Transverse colon (tissue), 4 donors: ENCODE measurements at regions not wholly inside any gene's neighbourhood (a gene's known extent, or its start where the extent isn't known, plus 50 kb on each side); places are given as distances from the start of the nearest gene placed in this dataset.

Experiments used
- DNase-seq: peaks from one replicate; pipeline ENCODE4 v3.0.0-alpha.2; 2019
- H3K27ac ChIP-seq, 4 donors: fragments of 200-600 bp; sonication (generic); 2 replicates each; pipeline ENCODE4 v1.5.1; 2016 to 2018; ENCODE audit warnings: inconsistent platforms in 4 of 4
- H3K27me3 ChIP-seq: fragments of 200-600 bp; sonication (generic); 2 replicates; pipeline ENCODE4 v1.5.1; 2017; ENCODE audit warnings: inconsistent platforms
- H3K36me3 ChIP-seq, 4 donors: fragments of 200-600 bp; sonication (generic); 2 replicates each; pipeline ENCODE4 v1.5.1; 2017 to 2019; ENCODE audit warnings: inconsistent platforms in 4 of 4
- H3K4me1 ChIP-seq, 4 donors: fragments of 200-600 bp; sonication (generic); 2 replicates each; pipeline ENCODE4 v1.5.1; 2017 to 2020; ENCODE audit warnings: inconsistent platforms in 4 of 4
- H3K4me3 ChIP-seq, 4 donors: fragments of 200-600 bp; sonication (generic); 1 replicate in 1 of 4; 2 replicates in 3 of 4; pipeline versions ENCODE4 v1.5.1 to v1.6.1; 2017 to 2019; ENCODE audit warnings: inconsistent platforms in 4 of 4
- H3K9me3 ChIP-seq, 2 donors: fragments of 200-600 bp; sonication (generic); 2 replicates each; pipeline ENCODE4 v1.5.1; 2017 to 2019; ENCODE audit warnings: inconsistent platforms in 2 of 2
- EP300 ChIP-seq: sonication (generic); formaldehyde crosslinking; IDR thresholded peaks from one replicate; pipeline ENCODE4 v1.6.1; 2017; ENCODE audit warnings: antibody characterized with exemption, low read depth
- POLR2A ChIP-seq: fragments of 450-650 bp; IDR thresholded peaks from one replicate; pipeline ENCODE4 v1.6.1; 2016; ENCODE audit warnings: antibody characterized with exemption, mild to moderate bottlenecking, moderate library complexity
- POLR2AphosphoS5 ChIP-seq, 3 donors: sonication (generic); formaldehyde crosslinking; IDR thresholded peaks; one replicate each; pipeline ENCODE4 v1.6.1; 2016; ENCODE audit warnings: antibody characterized with exemption in 3 of 3
- WGBS, 2 donors: methylation state at CpG; one replicate each; pipeline ENCODE4 v1.1.5; 2018; ENCODE audit warnings: low coverage in 1 of 2; 5-methylcytosine and 5-hydroxymethylcytosine counted together
- in situ Hi-C, 4 donors: fragments of 200-750 bp; cut with MboI; loops; one replicate each; pipeline versions ENCODE4 v1.15.0 to v1.15.1; 2017; ENCODE audit warnings: low sequenced_read_pairs in 3 of 4, low pct_ligation_motif_present in 1 of 4, low pct_unique_long_range_greater_than_20kb in 1 of 4
- intact Hi-C: fragments of 100-400 bp; cut with DNase I; formaldehyde crosslinking; loops from one replicate; pipeline ENCODE4 v1.15.1; 2023; ENCODE audit warnings: low total_unique reads
- TF ChIP-seq, protein P1 (sequence below), 5 experiments: fragments of 200-600 bp in 3 of 5; fragments of 450-650 bp in 2 of 5; sonication (generic) in 3 of 5; IDR thresholded peaks; 1 replicate in 2 of 5; 2 replicates in 3 of 5; pipeline ENCODE4 v1.5.1; 2016 to 2017; ENCODE audit warnings: antibody characterized with exemption in 5 of 5, inconsistent platforms in 3 of 5, mild to moderate bottlenecking in 2 of 5, moderate library complexity in 1 of 5

DNA sequence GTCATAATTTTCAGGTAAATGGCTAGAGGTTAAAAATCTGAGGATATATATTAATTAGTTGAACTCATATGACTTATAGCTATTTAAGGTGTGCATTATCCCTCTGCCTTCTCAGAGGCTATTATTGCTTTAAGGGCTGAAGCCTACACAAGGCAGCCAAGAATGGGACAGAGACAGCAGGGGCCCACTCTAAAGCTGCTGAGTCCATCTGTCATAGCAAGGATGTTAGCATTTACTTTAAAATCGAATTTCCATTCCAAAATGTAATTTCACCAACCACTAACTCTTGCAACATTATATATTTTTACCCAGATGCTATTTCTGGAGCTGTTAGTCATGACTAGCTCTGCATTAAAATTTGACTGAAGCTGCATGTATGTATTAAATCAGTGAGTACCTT is 236.3 kb upstream of the FSIP2 start:
- H3K36me3 ChIP-seq = no peaks in the 10 kb centered on the region

DNA sequence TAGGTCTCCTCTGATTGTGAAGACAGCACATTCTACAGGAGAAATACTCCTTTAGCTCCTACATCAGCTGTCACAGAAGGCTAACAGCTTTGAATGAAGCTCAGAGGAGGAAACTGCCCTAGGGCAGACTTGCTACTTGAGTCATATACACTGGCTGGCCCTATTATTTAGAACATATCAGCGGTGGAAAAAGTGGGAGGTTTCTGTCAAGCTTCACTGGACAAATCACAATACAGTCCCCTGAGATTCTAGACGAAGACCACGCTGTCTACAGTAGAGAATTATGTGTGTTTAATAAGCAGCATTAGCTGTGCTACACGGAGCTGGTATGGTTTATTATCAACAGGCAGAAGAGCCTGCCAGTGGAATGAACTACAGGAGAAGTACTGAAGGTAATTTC is 230.9 kb upstream of the FSIP2 start:
- no peak overlapping the region for H3K27ac ChIP-seq
- no peak overlapping the region for H3K4me3 ChIP-seq
- peaks cover 38 to 50% of the 10 kb centered on the region in 2 donors for H3K9me3 ChIP-seq
- H3K27me3 ChIP-seq = no peaks in the 10 kb centered on the region
- WGBS, 2 donors = 45 to 53% methylated on average over 4 of the region's 4 CpGs
- TF ChIP-seq EP300 = no peak
- TF ChIP-seq, protein P1, sequence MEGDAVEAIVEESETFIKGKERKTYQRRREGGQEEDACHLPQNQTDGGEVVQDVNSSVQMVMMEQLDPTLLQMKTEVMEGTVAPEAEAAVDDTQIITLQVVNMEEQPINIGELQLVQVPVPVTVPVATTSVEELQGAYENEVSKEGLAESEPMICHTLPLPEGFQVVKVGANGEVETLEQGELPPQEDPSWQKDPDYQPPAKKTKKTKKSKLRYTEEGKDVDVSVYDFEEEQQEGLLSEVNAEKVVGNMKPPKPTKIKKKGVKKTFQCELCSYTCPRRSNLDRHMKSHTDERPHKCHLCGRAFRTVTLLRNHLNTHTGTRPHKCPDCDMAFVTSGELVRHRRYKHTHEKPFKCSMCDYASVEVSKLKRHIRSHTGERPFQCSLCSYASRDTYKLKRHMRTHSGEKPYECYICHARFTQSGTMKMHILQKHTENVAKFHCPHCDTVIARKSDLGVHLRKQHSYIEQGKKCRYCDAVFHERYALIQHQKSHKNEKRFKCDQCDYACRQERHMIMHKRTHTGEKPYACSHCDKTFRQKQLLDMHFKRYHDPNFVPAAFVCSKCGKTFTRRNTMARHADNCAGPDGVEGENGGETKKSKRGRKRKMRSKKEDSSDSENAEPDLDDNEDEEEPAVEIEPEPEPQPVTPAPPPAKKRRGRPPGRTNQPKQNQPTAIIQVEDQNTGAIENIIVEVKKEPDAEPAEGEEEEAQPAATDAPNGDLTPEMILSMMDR (IDR thresholded peaks at IDR 0.05) = no peak
- no peak for TF ChIP-seq POLR2A
- TF ChIP-seq POLR2AphosphoS5 (IDR thresholded peaks at IDR 0.05) = no peak
- intact Hi-C loops = no loop called here
- H3K36me3 ChIP-seq = peaks cover 0 to 4% (median 0%) of the 10 kb centered on the region in 4 donors
- H3K4me1 ChIP-seq = no peaks in the 10 kb centered on the region
- DNase-seq = no peak
- in situ Hi-C loops = no loop called here

More for the DNA sequence above, 236.3 kb upstream of the FSIP2 start:
- TF ChIP-seq POLR2A = no peak
- TF ChIP-seq, protein P1 (IDR thresholded peaks at IDR 0.05) = no peak
- no peak for TF ChIP-seq POLR2AphosphoS5 (IDR thresholded peaks at IDR 0.05)
- TF ChIP-seq EP300 = no peak
- intact Hi-C loops (no loop called here), in situ Hi-C loops (no loop called here)
- no peaks in the 10 kb centered on the region for H3K27me3 ChIP-seq
- H3K4me1 ChIP-seq = no peaks in the 10 kb centered on the region
- no peak overlapping the region for H3K27ac ChIP-seq
- peaks cover 4 to 10% of the 10 kb centered on the region in 2 donors for H3K9me3 ChIP-seq
- no peak for DNase-seq
- H3K4me3 ChIP-seq = no peak overlapping the region
- WGBS, 2 donors = 22 to 43% methylated on average over 1 of the region's 1 CpG

DNA sequence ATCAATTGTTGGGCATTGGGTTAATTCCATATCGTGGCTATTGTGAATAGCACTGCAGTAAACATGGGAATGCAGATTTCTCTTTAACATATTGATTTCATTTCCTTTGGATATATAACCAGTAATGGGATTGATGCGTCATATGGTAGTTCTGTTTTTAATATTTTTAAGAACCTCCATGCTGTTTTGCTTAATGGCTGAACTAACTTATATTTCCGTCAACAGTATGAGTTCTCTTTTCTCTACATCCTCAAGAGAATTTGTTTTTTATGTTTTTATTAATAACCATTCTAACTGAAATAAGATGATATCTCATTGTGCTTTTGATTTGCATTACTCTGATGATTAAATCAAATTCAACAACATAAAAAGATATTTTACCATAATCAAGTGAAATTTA is 228.5 kb upstream of the FSIP2 start:
- TF ChIP-seq, protein P1 (IDR thresholded peaks at IDR 0.05) = no peak
- no peak for TF ChIP-seq POLR2A
- no peak for TF ChIP-seq EP300

DNA sequence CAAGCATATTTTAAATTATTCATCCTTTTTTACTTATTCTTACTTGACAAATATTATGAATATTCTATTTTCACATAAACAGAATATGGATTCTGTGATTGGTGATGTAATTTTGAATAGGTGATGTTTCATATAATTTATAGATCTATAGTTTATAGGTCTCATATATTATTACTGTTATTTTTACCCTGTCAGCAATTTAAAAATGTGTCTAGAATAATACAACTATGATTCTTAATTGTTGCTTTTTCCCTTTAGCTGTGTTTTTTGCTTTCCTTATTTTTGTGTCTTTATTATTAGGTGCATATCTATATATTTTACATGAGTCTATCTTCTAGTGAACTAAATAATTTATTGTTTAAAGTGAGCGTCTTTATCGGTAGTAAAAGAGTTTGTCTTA is 226.7 kb upstream of the FSIP2 start:
- Histone ChIP-seq H3K4me1 (no peaks in the 10 kb centered on the region), H3K9me3 (peaks cover 34 to 40% of the 10 kb centered on the region in 2 donors), H3K27ac (no peak overlapping the region), H3K36me3 (peaks cover 0 to 4% (median 0%) of the 10 kb centered on the region in 4 donors), H3K4me3 (no peak overlapping the region), H3K27me3 (no peaks in the 10 kb centered on the region)
- WGBS, 2 donors = 93 to 100% methylated on average over 2 of the region's 2 CpGs
- in situ Hi-C loops (no loop called here), intact Hi-C loops (no loop called here)
- TF ChIP-seq, protein P1 (IDR thresholded peaks at IDR 0.05) = no peak
- TF ChIP-seq POLR2A (no peak), EP300 (no peak), POLR2AphosphoS5 (IDR thresholded peaks at IDR 0.05) (no peak)
- no peak for DNase-seq

More for the DNA sequence above, 228.5 kb upstream of the FSIP2 start:
- Histone ChIP-seq H3K4me1 (no peaks in the 10 kb centered on the region), H3K4me3 (no peak overlapping the region), H3K36me3 (peaks cover 0 to 4% (median 0%) of the 10 kb centered on the region in 4 donors), H3K9me3 (peaks cover 38 to 50% of the 10 kb centered on the region in 2 donors), H3K27me3 (no peaks in the 10 kb centered on the region), H3K27ac (no peak overlapping the region)
- in situ Hi-C loops (no loop called here), intact Hi-C loops (no loop called here)
- DNase-seq = no peak
- WGBS, 2 donors = 86 to 92% methylated on average over 3 of the region's 3 CpGs
